ENCODE measurements at regions not wholly inside any gene's neighbourhood (a gene's known extent, or its start where the extent isn't known, plus 50 kb on each side); places are given as distances from the start of the nearest gene placed in this dataset.

- H3K4me3 ChIP-seq (ENCODE audit: low read depth, low read length, poor library complexity, severe bottlenecking) = no peak overlapping the region
- H3K36me3 ChIP-seq (ENCODE audit: insufficient read depth, low read length) = no peaks in the 10 kb centered on the region
- TF ChIP-seq CTCF (IDR thresholded peaks at IDR 0.05; ENCODE audit: low read length) (no peak), EZH2 (IDR thresholded peaks at IDR 0.05; ENCODE audit: borderline replicate concordance, low read length) (no peak)
- no peaks in the 10 kb centered on the region for H3K4me1 ChIP-seq (ENCODE audit: insufficient read depth, low read length, severe bottlenecking)
- H3K9ac ChIP-seq (ENCODE audit: low read length) = no peak overlapping the region
- no peaks in the 10 kb centered on the region for H4K20me1 ChIP-seq (ENCODE audit: insufficient read depth, low read length)
- H2AFZ ChIP-seq (ENCODE audit: low read length) = no peak overlapping the region
- H3F3A ChIP-seq (ENCODE audit: insufficient read depth, low read length) = no peaks in the 10 kb centered on the region
- no peak overlapping the region for H3K27ac ChIP-seq (ENCODE audit: low read depth, low read length, poor library complexity, severe bottlenecking)
- H3K4me2 ChIP-seq (ENCODE audit: low read length) = no peak overlapping the region
- H3K9me2 ChIP-seq (ENCODE audit: low read depth, low read length) = no peaks in the 10 kb centered on the region
- no peaks in the 10 kb centered on the region for H3K79me2 ChIP-seq (ENCODE audit: insufficient read depth, low read length)
- H3K9me3 ChIP-seq (ENCODE audit: low read length) = no peaks in the 10 kb centered on the region
- H3K27me3 ChIP-seq (ENCODE audit: insufficient read depth, low read length) = no peaks in the 10 kb centered on the region
Observed at GRCh38 chr2:226620176-226620575, 179.4 kb downstream of the IRS1 start.

GRCh38 chr2:226619707-226620106, 179.9 kb downstream of the IRS1 start:
- Histone ChIP-seq H3K4me1 (ENCODE audit: insufficient read depth, low read length, severe bottlenecking) (no peaks in the 10 kb centered on the region), H3F3A (ENCODE audit: insufficient read depth, low read length) (no peaks in the 10 kb centered on the region), H3K9me2 (ENCODE audit: low read depth, low read length) (no peaks in the 10 kb centered on the region), H4K20me1 (ENCODE audit: insufficient read depth, low read length) (no peaks in the 10 kb centered on the region), H3K79me2 (ENCODE audit: insufficient read depth, low read length) (no peaks in the 10 kb centered on the region), H3K36me3 (ENCODE audit: insufficient read depth, low read length) (no peaks in the 10 kb centered on the region), H3K9me3 (ENCODE audit: low read length) (no peaks in the 10 kb centered on the region), H3K27ac (ENCODE audit: low read depth, low read length, poor library complexity, severe bottlenecking) (no peak overlapping the region), H3K9ac (ENCODE audit: low read length) (no peak overlapping the region), H3K27me3 (ENCODE audit: insufficient read depth, low read length) (no peaks in the 10 kb centered on the region), H3K4me3 (ENCODE audit: low read depth, low read length, poor library complexity, severe bottlenecking) (no peak overlapping the region), H2AFZ (ENCODE audit: low read length) (no peak overlapping the region), H3K4me2 (ENCODE audit: low read length) (no peak overlapping the region)
- no peak for TF ChIP-seq CTCF (IDR thresholded peaks at IDR 0.05; ENCODE audit: low read length)

- TF ChIP-seq CTCF (IDR thresholded peaks at IDR 0.05; ENCODE audit: low read length) = no peak
- TF ChIP-seq EZH2 (IDR thresholded peaks at IDR 0.05; ENCODE audit: borderline replicate concordance, low read length) = no peak
- no peak overlapping the region for H3K4me3 ChIP-seq (ENCODE audit: low read depth, low read length, poor library complexity, severe bottlenecking)
Observed at GRCh38 chr2:226618875-226619605, 180.6 kb downstream of the IRS1 start.

More at GRCh38 chr2:226618875-226619605, 180.6 kb downstream of the IRS1 start:
- Histone ChIP-seq H3K9me3 (ENCODE audit: low read length) (no peaks in the 10 kb centered on the region), H4K20me1 (ENCODE audit: insufficient read depth, low read length) (no peaks in the 10 kb centered on the region), H2AFZ (ENCODE audit: low read length) (no peak overlapping the region), H3K4me2 (ENCODE audit: low read length) (no peak overlapping the region), H3K9ac (ENCODE audit: low read length) (no peak overlapping the region), H3K27ac (ENCODE audit: low read depth, low read length, poor library complexity, severe bottlenecking) (no peak overlapping the region), H3K36me3 (ENCODE audit: insufficient read depth, low read length) (no peaks in the 10 kb centered on the region), H3K9me2 (ENCODE audit: low read depth, low read length) (no peaks in the 10 kb centered on the region), H3K79me2 (ENCODE audit: insufficient read depth, low read length) (no peaks in the 10 kb centered on the region), H3K4me1 (ENCODE audit: insufficient read depth, low read length, severe bottlenecking) (no peaks in the 10 kb centered on the region), H3F3A (ENCODE audit: insufficient read depth, low read length) (no peaks in the 10 kb centered on the region), H3K27me3 (ENCODE audit: insufficient read depth, low read length) (no peaks in the 10 kb centered on the region)

Measured in OCI-LY1 (cell line).